A673 (cell line): ENCODE measurements at regions not wholly inside any gene's neighbourhood (a gene's known extent, or its start where the extent isn't known, plus 50 kb on each side); places are given as distances from the start of the nearest gene placed in this dataset.

ENCODE experiments used
- CTCF ChIP-seq: fragments of 300-800, 200-600 bp; sonication (generic); conservative IDR thresholded peaks from 2 replicates; pipeline ENCODE4 v1.5.1; 2017; ENCODE audit warnings: low read depth, mild to moderate bottlenecking, antibody characterized with exemption, low read length, moderate library complexity, mixed read lengths
- EZH2 ChIP-seq: fragments of 200-600 bp; sonication (generic); IDR thresholded peaks from 2 replicates; pipeline ENCODE4 v1.6.1; 2017; ENCODE audit warnings: borderline replicate concordance, low read depth, mild to moderate bottlenecking, mixed read lengths, antibody characterized with exemption, low read length; ENCODE audit not compliant: poor library complexity, severe bottlenecking

GRCh38 chr5:92665506-92665905 is 915.5 kb downstream of the NR2F1-AS1 start:
- TF ChIP-seq CTCF: no peak
- TF ChIP-seq EZH2: no peak
